ENCODE measurements at regions not wholly inside any gene's neighbourhood (a gene's known extent, or its start where the extent isn't known, plus 50 kb on each side); places are given as distances from the start of the nearest gene placed in this dataset.
A peak's percentile ranks its signal among the peaks of the same experiment; 100 is the strongest.
"Not testable (repeated sequence)": the region's sequence is repeated elsewhere in the genome, so short reads cannot be mapped to it uniquely, and the experiment has no call there.

- no peak for ATAC-seq
Measured at GRCh38 chr2:222351035-222351434, 52.2 kb upstream of the PAX3 start.

DNA sequence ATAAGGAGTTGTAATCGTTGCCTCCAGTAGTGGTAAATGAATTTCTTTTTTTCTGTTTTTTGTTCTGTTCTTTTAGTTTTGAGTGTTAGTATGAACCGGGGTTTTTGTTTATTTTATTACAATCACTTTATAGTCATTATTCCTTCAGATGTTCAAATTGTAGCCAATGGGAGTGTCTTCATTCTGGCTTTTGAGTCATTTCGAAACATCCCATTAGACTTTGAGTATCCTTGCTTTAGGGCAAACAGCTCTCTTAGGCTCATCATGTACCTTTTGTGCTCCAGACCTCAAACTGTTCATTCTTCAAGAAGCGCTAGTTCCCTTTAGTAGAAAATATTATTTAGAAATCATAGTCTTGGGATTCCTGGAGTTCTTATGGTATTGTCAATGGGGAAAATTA lies 54.2 kb upstream of the PAX3 start:
- no peak for ATAC-seq

DNA sequence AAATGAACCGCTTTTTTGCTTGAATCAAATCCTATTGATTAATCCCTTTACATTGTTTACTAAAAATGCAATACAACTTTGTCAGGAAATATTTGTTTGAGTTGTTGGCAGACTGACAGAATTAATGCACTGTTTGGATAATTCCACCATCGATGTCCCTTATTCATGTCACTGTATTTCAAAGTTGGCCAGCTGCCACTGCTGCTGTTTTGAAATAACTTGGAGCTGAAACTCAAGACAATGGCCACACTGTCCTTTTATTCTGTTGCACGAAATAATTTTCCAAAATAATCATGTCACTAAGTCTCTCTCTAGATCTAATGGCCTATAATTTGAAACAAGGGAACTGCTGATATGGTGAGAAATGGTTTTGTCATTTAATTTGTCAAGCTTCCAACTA lies 55.2 kb upstream of the PAX3 start:
- no peak for ATAC-seq

GRCh38 chr2:222355860-222356259 lies 57.1 kb upstream of the PAX3 start:
- no peak for ATAC-seq

DNA sequence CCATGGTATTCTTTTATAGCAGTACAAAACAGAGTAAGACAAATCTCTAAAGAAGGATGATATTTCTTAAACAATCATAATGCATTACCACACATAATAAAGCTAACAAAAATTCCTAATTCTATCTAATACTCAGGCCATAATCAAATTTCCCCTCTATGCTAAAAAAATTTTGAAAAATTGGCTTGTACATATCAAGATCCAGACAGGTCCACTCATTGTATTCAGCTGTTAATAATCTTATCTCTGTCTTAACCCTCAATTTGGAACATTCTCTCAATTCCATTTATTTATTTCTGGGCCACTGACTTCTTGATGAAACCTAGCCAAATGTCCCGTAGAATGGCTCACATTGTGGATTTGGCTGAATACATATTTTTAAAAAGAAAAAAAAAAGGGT lies 59.1 kb upstream of the PAX3 start:
- ATAC-seq = no peak

DNA sequence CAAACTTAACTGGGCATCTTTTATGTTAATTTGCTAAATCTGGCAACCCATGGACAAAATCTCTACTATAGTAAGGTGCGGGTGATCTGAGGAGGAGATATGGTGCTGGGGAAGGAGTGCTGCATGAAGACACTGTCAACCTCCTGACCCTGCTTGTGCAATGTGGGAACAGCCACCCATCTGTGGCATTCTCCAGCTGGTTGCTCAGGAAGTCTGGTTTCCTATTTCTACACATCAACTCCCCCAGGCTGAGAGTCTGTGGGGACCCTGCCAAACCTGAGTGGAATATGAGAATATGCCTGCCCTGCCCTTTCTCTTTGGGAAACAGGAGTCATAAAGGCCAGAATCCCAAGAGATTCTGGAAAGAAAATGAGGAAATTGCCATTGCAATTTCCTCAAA lies 60.1 kb upstream of the PAX3 start:
- ATAC-seq = no peak

DNA sequence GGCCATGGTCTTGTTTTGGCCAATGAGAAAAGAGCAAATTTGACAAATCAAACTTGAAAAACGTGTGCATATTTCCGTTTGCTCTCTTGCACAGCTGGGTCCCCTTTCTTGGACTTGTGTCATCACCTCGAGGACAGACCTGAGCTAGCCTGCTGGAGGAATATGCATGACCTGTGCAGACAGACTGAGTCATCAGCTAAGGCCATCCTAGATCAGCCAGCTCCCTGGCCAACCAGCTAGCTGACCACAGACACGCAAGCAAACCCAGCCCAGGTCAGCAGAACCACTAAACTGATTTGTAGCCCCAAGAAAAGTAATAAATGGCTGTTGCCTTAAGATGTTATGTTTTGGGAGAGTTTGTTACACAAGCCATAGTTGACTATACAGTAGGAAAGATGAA lies 61.3 kb upstream of the PAX3 start:
- ATAC-seq = peak; percentile 42

- no peak for ATAC-seq
Measured at GRCh38 chr2:222360997-222361396, 62.2 kb upstream of the PAX3 start.

- ATAC-seq = no peak
Measured at GRCh38 chr2:222361787-222362186, 62.6 kb upstream of the SGPP2 start.

DNA sequence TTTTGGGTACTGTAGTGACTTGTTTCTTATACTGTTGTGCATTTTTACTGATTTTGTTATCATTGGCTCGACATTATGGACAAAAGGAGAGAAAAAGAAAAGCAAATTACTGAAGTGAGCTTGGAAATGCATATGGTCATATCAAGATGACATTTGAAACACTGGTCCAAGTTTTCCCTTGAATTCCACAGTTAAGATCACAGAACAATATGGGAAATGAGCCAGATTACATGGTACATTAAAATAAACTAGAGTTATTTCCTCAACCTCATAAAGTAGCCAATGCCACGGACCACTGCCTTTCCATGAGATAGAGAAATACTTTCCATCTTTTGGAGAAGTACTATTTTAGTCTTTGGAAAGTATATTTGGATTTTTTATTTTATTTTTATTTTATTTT lies 62.0 kb upstream of the SGPP2 start:
- no peak for ATAC-seq

GRCh38 chr2:222364285-222364895 lies 60.0 kb upstream of the SGPP2 start:
- peak; percentile 51 for ATAC-seq

GRCh38 chr2:222368280-222368679 lies 56.1 kb upstream of the SGPP2 start:
- ATAC-seq = not testable (repeated sequence)

DNA sequence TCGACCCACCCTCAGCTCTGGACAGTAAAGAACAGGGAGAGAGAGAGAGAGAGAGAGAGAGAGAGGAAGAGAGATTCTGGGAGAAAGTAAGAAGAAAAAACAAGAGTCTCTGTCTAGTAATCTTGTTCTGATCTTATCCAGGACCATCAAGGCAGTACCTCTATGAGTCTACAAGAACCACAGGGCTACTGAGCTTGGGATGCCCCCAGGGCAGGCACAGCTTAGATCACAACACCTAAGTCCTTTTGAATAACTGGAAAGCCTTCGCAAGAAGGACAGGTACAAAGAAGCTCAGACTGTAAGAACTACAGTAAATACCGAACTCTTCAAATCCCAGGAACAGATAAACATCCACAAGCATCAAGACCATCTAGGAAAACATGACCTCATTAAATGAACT lies 51.4 kb upstream of the SGPP2 start:
- no peak for ATAC-seq
